GM12892 (cell line): ENCODE measurements at regions not wholly inside any gene's neighbourhood (a gene's known extent, or its start where the extent isn't known, plus 50 kb on each side); places are given as distances from the start of the nearest gene placed in this dataset.

Source experiments
- DNase-seq: peaks from one replicate; pipeline ENCODE4 v3.0.0; 2011; ENCODE audit not compliant: insufficient read length
- FAIRE-seq: peaks from 2 replicates; lab custom pipeline; 2011; peaks lifted over from hg19 to GRCh38; lab: Jason Lieb, UNC
- POLR2A ChIP-seq: IDR thresholded peaks from 2 replicates; pipeline ENCODE4 v1.6.1; 2011; ENCODE audit warnings: low read depth, low read length, control low read depth
- POLR2AphosphoS5 ChIP-seq: IDR thresholded peaks from 2 replicates; pipeline ENCODE4 v1.6.1; 2011; ENCODE audit warnings: low read depth, low read length, control low read depth
- TAF1 ChIP-seq: IDR thresholded peaks from 2 replicates; pipeline ENCODE4 v1.6.1; 2011; ENCODE audit warnings: low read depth, mild to moderate bottlenecking, control low read depth, low read length, borderline replicate concordance

GRCh38 chr11:116481126-116481675, 291.6 kb downstream of the BUD13 start:
- no peak for DNase-seq
- no peak for TF ChIP-seq POLR2AphosphoS5
- TF ChIP-seq POLR2A = no peak
- no peak for TF ChIP-seq TAF1
- no peak for FAIRE-seq

DNA sequence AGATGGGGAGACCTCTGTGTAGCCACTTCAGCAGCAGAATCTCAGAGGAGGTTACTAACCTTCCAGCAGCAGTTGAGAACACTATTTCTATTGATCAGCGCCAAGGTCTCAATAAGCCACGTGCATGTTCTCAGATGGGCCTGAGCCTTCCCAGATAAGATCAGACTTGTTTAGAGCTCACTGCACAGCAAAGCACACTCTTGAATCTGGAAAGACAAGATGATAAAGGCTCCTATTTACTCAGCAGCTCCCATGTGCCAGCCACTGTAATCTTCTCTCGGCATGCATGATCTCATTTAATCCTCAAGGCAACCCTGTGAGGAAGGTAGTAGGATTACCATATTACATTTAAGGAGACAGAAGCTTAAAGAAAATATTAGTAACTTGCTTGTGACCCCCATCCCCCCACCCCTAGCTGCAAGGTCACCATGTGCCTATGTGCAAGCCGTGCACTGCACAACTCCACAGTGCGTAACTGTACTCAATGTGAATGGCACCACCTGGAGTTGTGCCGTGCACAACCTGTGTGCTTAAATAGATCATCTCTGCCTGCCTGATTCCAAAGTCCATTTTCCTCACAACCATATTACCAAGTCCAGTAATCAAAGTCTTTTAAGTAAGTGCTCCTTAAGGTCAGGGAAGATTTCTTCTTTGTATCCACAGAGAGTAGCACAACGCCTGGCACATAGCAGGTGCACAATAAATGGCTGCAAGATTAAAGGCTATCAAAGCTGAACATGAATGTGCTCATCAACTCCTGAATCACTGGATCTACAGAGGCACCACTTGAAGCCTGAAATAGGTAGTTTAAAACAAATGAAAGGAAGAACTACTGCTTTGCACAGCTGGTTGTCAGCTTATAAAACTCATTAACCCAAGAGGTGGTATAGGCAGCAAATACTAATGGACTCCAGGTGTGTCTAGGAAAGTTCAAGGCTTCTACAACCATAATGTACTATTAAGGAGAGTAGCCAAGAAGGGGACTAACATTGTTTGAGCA, 293.8 kb downstream of the BUD13 start:
- TF ChIP-seq TAF1 (no peak), POLR2AphosphoS5 (no peak), POLR2A (no peak)
- DNase-seq (no peak), FAIRE-seq (no peak)

- no peak for DNase-seq
- no peak for FAIRE-seq
- no peak for TF ChIP-seq TAF1
- TF ChIP-seq POLR2A = no peak
- no peak for TF ChIP-seq POLR2AphosphoS5
Observed at GRCh38 chr11:116478205-116478604, 294.6 kb downstream of the BUD13 start.

DNA sequence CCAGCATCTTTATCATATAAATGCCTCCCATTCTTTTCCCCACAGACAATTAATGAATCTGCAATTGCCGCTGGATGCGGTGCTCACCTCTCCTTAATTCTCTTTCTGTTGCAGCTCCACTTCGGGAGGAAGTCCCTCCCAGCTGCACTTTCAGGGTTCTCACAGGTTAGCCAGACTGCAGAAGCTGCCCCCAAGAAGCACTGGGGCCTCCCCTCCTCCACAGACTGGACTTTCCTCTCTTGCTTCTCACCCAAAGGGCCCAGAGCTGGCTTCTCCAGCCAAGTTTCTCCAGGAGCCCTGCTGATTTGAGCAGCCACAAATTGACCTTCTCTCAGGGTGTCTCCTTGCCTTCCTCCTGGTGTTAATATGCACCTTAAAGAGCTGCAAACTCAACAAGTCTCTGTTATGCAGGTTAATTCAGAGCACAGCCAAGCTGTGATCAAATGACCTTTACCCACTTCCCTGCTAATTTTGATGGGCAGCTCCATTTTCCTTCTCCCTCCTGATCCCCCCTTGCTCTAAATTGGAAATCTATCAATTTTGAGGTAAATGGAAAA, 298.9 kb downstream of the BUD13 start:
- DNase-seq (no peak), FAIRE-seq (no peak)
- TF ChIP-seq TAF1 = no peak
- TF ChIP-seq POLR2AphosphoS5 = no peak
- TF ChIP-seq POLR2A = no peak

- TF ChIP-seq POLR2A = no peak
- no peak for DNase-seq
- FAIRE-seq = no peak
Observed at GRCh38 chr11:116473206-116473769, 299.5 kb downstream of the BUD13 start.

DNA sequence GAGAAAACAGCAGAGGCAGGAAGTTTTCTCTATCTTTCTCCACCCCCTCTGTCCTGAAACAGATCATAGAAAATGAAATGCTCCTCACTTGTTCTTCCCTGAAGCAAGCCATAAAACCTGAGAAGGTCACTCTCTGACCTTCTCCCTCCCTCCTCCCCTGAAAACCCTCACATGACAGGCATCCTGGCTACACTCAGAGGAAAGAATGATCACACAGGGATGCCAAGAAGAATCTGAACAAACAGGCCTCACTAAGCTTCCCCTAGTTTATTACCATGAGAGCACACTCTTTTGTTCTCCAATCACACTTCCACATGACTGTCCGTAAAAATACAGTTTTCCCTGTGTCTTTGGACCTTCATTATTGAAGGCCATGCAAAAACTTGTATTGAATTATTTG, 300.1 kb downstream of the BUD13 start:
- FAIRE-seq = no peak
- DNase-seq = no peak
- TF ChIP-seq TAF1 (no peak), POLR2A (no peak), POLR2AphosphoS5 (no peak)

- peak; percentile 50 for FAIRE-seq
- no peak for TF ChIP-seq POLR2AphosphoS5
- TF ChIP-seq POLR2A = no peak
- no peak for TF ChIP-seq TAF1
- no peak for DNase-seq
Observed at GRCh38 chr11:116471608-116472256, 301.1 kb downstream of the BUD13 start.

- DNase-seq (no peak), FAIRE-seq (no peak)
Observed at GRCh38 chr11:116468699-116469098, 304.1 kb downstream of the BUD13 start.

GRCh38 chr11:116467823-116468222, 305.0 kb downstream of the BUD13 start:
- DNase-seq (no peak), FAIRE-seq (no peak)
- no peak for TF ChIP-seq TAF1
- no peak for TF ChIP-seq POLR2AphosphoS5

More at GRCh38 chr11:116468699-116469098, 304.1 kb downstream of the BUD13 start:
- TF ChIP-seq TAF1 = no peak
- TF ChIP-seq POLR2AphosphoS5 = no peak
- no peak for TF ChIP-seq POLR2A

GRCh38 chr11:116466801-116467200, 306.0 kb downstream of the BUD13 start:
- FAIRE-seq (no peak), DNase-seq (no peak)
- TF ChIP-seq POLR2A (no peak), POLR2AphosphoS5 (no peak), TAF1 (no peak)

GRCh38 chr11:116466191-116466590, 306.6 kb downstream of the BUD13 start:
- TF ChIP-seq POLR2A (no peak), TAF1 (no peak), POLR2AphosphoS5 (no peak)
- DNase-seq (no peak), FAIRE-seq (no peak)
